ENCODE measurements at regions not wholly inside any gene's neighbourhood (a gene's known extent, or its start where the extent isn't known, plus 50 kb on each side); places are given as distances from the start of the nearest gene placed in this dataset.

DNA sequence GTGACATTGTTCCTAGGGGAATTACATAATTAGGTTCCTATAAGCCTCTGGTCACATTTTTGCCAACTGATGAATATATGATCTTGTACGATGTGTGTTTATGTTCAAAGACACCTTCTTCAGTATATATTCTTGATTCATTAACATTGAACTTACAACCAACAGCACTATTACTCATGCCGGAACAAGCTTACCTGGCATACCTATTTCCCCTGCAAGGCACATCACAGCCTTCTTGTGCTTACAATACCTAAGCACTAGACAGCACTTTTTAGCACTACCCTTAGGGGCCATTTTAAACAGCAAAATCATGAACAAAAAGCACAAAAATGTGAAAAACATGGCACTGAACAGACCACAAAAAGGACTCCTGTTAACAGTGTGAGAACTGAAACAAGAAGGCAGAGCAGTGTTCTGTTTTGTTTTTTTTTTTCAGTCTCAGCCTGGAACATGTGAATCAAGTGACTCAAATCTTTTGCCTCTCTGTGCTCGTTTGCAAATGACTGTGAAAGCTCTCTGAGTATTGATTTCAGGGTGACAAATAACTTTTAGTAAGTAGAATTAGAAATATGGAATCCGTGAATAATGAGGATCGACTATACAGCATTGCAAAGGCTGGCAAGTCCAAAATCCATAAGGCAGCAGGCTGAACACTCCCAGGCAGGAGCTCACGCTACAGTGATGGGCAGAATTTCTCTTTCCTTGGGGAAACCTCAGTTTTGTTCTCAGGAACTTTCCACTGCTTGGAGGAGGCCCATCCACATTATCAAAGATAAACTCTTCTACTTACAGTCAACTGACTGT lies 102.3 kb upstream of the TSHZ2 start:
- no peak for DNase-seq (ENCODE audit: low read depth)
- H3K4me3 ChIP-seq (ENCODE audit: control insufficient read depth, low read depth, low read length) = no peak overlapping the region
- no peak for TF ChIP-seq CTCF (conservative IDR thresholded peaks at IDR 0.05; ENCODE audit: control insufficient read depth, insufficient read depth, low read depth, low read length)

GRCh38 chr20:52869276-52869675 lies 102.9 kb upstream of the TSHZ2 start:
- no peak for TF ChIP-seq CTCF (conservative IDR thresholded peaks at IDR 0.05; ENCODE audit: control insufficient read depth, insufficient read depth, low read depth, low read length)
- no peak for DNase-seq (ENCODE audit: low read depth)
- no peak overlapping the region for H3K4me3 ChIP-seq (ENCODE audit: control insufficient read depth, low read depth, low read length)

DNA sequence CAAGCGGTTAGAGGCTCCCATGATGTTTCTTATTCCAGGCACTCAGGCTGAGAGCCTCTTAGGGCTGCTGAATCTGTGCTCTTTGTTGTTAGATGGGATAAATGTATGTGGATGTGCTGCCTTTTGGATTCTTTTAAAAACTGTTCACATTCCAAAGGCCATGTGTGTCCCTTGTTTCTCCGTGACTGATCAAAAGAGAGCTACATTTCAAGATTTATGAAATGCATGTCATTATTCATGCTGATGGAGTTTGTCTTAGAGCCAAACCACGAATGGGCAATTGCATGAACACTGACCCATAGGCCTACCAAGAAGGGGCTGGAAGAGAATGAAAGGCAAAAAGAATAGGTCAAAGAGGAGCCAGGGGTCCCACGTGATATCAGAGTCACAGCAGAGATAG lies 104.9 kb upstream of the TSHZ2 start:
- no peak overlapping the region for H3K4me3 ChIP-seq (ENCODE audit: control insufficient read depth, low read depth, low read length)
- TF ChIP-seq CTCF (conservative IDR thresholded peaks at IDR 0.05; ENCODE audit: control insufficient read depth, insufficient read depth, low read depth, low read length) = no peak
- DNase-seq (ENCODE audit: low read depth) = peak; percentile 17

DNA sequence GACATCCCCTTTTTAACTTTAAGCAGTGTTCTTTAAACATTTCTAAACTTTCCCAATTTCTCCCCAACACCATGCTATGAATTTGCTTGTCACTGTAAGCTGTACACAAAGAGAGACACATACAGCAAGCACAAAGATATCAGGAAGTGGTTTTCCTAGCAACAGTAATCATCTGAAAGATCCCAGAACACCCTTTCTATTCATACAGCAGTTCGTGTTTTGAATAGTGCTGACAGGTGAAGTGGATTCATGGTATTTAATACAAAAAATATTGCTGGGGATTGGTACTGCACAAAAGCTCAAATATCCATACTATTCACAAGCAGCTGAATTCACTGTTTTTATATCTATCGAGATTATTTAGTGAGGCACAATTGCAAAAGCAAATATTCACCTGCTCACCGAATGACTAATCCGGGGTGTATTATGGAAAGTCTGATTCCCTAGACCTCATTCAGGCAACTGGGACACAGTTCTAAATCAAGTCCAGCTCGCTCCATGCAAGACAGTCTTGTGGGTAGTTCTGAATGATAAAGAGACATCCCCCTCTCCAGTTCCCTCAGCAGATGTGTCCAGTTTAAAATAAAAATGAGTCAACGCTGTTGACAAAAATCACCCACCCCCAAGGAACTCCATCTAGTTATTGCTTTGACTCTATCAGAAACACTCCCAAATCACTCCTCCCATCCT lies 107.1 kb upstream of the TSHZ2 start:
- DNase-seq (ENCODE audit: low read depth) = peak; percentile 59
- TF ChIP-seq CTCF (conservative IDR thresholded peaks at IDR 0.05; ENCODE audit: control insufficient read depth, insufficient read depth, low read depth, low read length) = no peak
- H3K4me3 ChIP-seq (ENCODE audit: control insufficient read depth, low read depth, low read length) = no peak overlapping the region

- H3K4me3 ChIP-seq (ENCODE audit: control insufficient read depth, low read depth, low read length) = no peak overlapping the region
- peak; percentile 82 for DNase-seq (ENCODE audit: low read depth)
- TF ChIP-seq CTCF (conservative IDR thresholded peaks at IDR 0.05; ENCODE audit: control insufficient read depth, insufficient read depth, low read depth, low read length) = no peak
Measured at GRCh38 chr20:52859156-52859876, 112.8 kb upstream of the TSHZ2 start.

DNA sequence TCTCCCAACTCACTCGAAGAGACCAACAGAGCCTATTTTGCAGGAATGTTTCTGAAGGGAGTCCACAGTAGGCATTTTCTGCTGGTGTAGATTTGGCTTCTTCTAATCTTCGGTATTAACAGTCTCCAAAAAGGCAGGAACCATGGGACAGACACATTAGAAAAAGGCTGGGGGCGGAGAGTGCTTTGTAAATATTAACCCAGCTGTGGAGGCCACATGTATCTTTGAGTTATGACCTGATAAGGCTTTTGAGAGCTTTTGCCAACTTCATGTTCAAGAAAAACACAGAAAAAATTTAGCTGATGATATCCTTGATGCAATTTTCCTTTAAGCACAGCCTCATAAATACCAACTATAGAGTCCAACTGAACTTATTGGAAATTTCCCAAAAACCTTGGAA lies 119.4 kb upstream of the TSHZ2 start:
- H3K4me3 ChIP-seq (ENCODE audit: control insufficient read depth, low read depth, low read length) = no peak overlapping the region
- DNase-seq (ENCODE audit: low read depth) = no peak
- no peak for TF ChIP-seq CTCF (conservative IDR thresholded peaks at IDR 0.05; ENCODE audit: control insufficient read depth, insufficient read depth, low read depth, low read length)
